Parathyroid adenoma (tissue), 2 donors: ENCODE measurements at regions not wholly inside any gene's neighbourhood (a gene's known extent, or its start where the extent isn't known, plus 50 kb on each side); places are given as distances from the start of the nearest gene placed in this dataset.

Experiments used
- H2AFZ ChIP-seq: fragments of 300-600 bp; sonication (generic); one replicate; pipeline ENCODE4 v1.7.0; 2017; ENCODE audit warnings: antibody characterized with exemption, mild to moderate bottlenecking
- H3K27ac ChIP-seq: fragments of 300-600 bp; sonication (generic); one replicate; pipeline ENCODE4 v1.7.0; 2017
- H3K27me3 ChIP-seq: fragments of 300-600 bp; sonication (generic); one replicate; pipeline ENCODE4 v1.7.0; 2017; ENCODE audit warnings: low read length; ENCODE audit not compliant: control insufficient read depth, insufficient read depth
- H3K36me3 ChIP-seq: fragments of 300-600 bp; sonication (generic); one replicate; pipeline ENCODE4 v1.7.0; 2017; ENCODE audit warnings: low read length; ENCODE audit not compliant: control insufficient read depth, insufficient read depth
- H3K4me1 ChIP-seq: fragments of 300-600 bp; sonication (generic); one replicate; pipeline ENCODE4 v1.7.0; 2017; ENCODE audit warnings: control low read depth
- H3K4me2 ChIP-seq: fragments of 300-600 bp; sonication (generic); one replicate; pipeline ENCODE4 v1.7.0; 2017; ENCODE audit warnings: low read length
- H3K4me3 ChIP-seq: fragments of 300-600 bp; sonication (generic); one replicate; pipeline ENCODE4 v1.7.0; 2017; ENCODE audit warnings: low read depth, low read length
- H3K79me2 ChIP-seq: fragments of 300-600 bp; sonication (generic); one replicate; pipeline ENCODE4 v1.7.0; 2017; ENCODE audit warnings: control low read depth
- H3K9ac ChIP-seq: fragments of 300-600 bp; sonication (generic); one replicate; pipeline ENCODE4 v1.7.0; 2017; ENCODE audit warnings: mild to moderate bottlenecking
- H3K9me3 ChIP-seq: fragments of 300-600 bp; sonication (generic); one replicate; pipeline ENCODE4 v1.7.0; 2017; ENCODE audit warnings: low read length; ENCODE audit not compliant: control insufficient read depth
- TF ChIP-seq, protein P1 (sequence below): fragments of 300-600 bp; sonication (generic); IDR thresholded peaks from one replicate; pipeline ENCODE4 v1.7.0; 2017; ENCODE audit warnings: antibody characterized with exemption, mild to moderate bottlenecking
- donor health status: primary hyperparathyroidism.

- TF ChIP-seq, protein P1, sequence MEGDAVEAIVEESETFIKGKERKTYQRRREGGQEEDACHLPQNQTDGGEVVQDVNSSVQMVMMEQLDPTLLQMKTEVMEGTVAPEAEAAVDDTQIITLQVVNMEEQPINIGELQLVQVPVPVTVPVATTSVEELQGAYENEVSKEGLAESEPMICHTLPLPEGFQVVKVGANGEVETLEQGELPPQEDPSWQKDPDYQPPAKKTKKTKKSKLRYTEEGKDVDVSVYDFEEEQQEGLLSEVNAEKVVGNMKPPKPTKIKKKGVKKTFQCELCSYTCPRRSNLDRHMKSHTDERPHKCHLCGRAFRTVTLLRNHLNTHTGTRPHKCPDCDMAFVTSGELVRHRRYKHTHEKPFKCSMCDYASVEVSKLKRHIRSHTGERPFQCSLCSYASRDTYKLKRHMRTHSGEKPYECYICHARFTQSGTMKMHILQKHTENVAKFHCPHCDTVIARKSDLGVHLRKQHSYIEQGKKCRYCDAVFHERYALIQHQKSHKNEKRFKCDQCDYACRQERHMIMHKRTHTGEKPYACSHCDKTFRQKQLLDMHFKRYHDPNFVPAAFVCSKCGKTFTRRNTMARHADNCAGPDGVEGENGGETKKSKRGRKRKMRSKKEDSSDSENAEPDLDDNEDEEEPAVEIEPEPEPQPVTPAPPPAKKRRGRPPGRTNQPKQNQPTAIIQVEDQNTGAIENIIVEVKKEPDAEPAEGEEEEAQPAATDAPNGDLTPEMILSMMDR = no peak
- no peaks in the 10 kb centered on the region for H3K27me3 ChIP-seq
- no peaks in the 10 kb centered on the region for H3K79me2 ChIP-seq
- no peaks in the 10 kb centered on the region for H3K4me1 ChIP-seq
- no peak overlapping the region for H2AFZ ChIP-seq
- H3K27ac ChIP-seq = no peak overlapping the region
- H3K9ac ChIP-seq = no peak overlapping the region
- no peak overlapping the region for H3K4me3 ChIP-seq
- H3K4me2 ChIP-seq = no peak overlapping the region
- H3K9me3 ChIP-seq = no peaks in the 10 kb centered on the region
- no peaks in the 10 kb centered on the region for H3K36me3 ChIP-seq
These were observed 217.1 kb upstream of the DLGAP1 start for GRCh38 chr18:4672162-4672561.

- Histone ChIP-seq H3K27me3 (no peaks in the 10 kb centered on the region), H3K9me3 (no peaks in the 10 kb centered on the region), H3K4me3 (no peak overlapping the region), H3K9ac (no peak overlapping the region), H3K36me3 (no peaks in the 10 kb centered on the region), H3K27ac (no peak overlapping the region), H2AFZ (no peak overlapping the region), H3K4me2 (no peak overlapping the region), H3K79me2 (no peaks in the 10 kb centered on the region), H3K4me1 (no peaks in the 10 kb centered on the region)
- TF ChIP-seq, protein P1 = no peak
These were observed 203.7 kb upstream of the DLGAP1 start for GRCh38 chr18:4658804-4659203.

DNA sequence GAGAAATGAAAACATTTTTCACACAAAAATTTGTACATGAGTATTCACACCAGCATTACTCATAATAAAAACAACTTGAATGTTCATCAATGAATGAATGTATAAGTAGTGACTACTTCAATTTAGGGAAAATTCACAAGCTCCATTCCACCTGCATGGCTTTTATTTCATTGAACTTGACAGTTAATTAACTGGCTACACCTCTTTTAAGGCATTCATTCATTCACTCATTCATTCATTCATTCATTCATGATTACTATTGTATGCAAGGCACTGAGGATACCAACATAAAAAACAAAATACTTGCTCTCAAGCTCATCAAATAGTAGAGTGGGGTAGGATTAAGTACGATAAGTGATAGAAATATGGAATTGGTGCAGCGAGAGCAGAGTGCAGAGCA lies 198.3 kb upstream of the DLGAP1 start:
- Histone ChIP-seq H3K27me3 (no peaks in the 10 kb centered on the region), H2AFZ (no peak overlapping the region)

GRCh38 chr18:4641771-4642368 lies 186.8 kb upstream of the DLGAP1 start:
- no peak overlapping the region for H3K9ac ChIP-seq
- no peaks in the 10 kb centered on the region for H3K79me2 ChIP-seq
- H3K9me3 ChIP-seq = no peaks in the 10 kb centered on the region
- no peak overlapping the region for H2AFZ ChIP-seq
- TF ChIP-seq, protein P1 = no peak
- H3K4me3 ChIP-seq = no peak overlapping the region
- no peaks in the 10 kb centered on the region for H3K36me3 ChIP-seq
- no peaks in the 10 kb centered on the region for H3K4me1 ChIP-seq
- no peaks in the 10 kb centered on the region for H3K27me3 ChIP-seq
- H3K27ac ChIP-seq = no peak overlapping the region
- no peak overlapping the region for H3K4me2 ChIP-seq

More for the DNA sequence above, 198.3 kb upstream of the DLGAP1 start:
- Histone ChIP-seq H3K27ac (no peak overlapping the region), H3K36me3 (no peaks in the 10 kb centered on the region), H3K9ac (no peak overlapping the region), H3K4me1 (no peaks in the 10 kb centered on the region), H3K4me3 (no peak overlapping the region), H3K4me2 (no peak overlapping the region), H3K9me3 (no peaks in the 10 kb centered on the region), H3K79me2 (no peaks in the 10 kb centered on the region)
- TF ChIP-seq, protein P1 = no peak

DNA sequence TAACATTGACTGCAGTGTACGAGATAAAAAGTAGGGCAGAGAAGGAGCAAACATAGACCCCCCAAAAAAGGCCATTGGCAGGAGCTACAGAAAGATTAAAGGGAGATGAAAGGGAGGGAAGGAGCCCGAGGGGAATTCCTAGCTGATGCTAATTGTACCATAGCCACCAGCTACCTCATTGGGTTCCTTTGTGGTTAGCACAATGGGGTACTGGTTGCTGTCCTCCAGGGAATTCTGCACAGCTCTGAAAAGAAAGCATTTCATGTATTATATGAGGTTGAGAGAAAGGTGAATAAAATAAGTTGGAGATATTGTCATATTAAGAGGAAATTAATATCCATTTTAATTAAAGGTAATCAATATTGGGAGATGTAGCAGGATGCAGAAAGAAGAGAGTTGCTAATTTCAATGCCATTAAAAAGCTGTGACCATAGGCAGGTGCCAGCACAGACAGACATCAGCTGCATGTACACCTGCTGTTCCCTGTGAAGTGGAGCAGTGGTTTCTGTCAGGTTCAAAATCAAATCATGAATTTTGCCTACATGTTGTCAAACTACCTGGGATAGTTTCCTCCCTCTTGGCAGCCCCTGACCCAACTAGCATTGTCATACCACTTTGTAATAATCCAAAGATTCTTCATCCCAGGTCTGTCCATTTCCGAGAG lies 185.4 kb upstream of the DLGAP1 start:
- H3K9ac ChIP-seq = no peak overlapping the region
- TF ChIP-seq, protein P1 = no peak
- H3K4me2 ChIP-seq = no peak overlapping the region
- H3K27ac ChIP-seq = no peak overlapping the region
- no peak overlapping the region for H3K4me3 ChIP-seq
- no peaks in the 10 kb centered on the region for H3K36me3 ChIP-seq
- no peaks in the 10 kb centered on the region for H3K4me1 ChIP-seq
- H3K9me3 ChIP-seq = no peaks in the 10 kb centered on the region
- H3K79me2 ChIP-seq = no peaks in the 10 kb centered on the region
- H3K27me3 ChIP-seq = no peaks in the 10 kb centered on the region
- no peak overlapping the region for H2AFZ ChIP-seq
